ENCODE measurements at regions not wholly inside any gene's neighbourhood (a gene's known extent, or its start where the extent isn't known, plus 50 kb on each side); places are given as distances from the start of the nearest gene placed in this dataset.
"Not testable (repeated sequence)": the region's sequence is repeated elsewhere in the genome, so short reads cannot be mapped to it uniquely, and the experiment has no call there.

DNA sequence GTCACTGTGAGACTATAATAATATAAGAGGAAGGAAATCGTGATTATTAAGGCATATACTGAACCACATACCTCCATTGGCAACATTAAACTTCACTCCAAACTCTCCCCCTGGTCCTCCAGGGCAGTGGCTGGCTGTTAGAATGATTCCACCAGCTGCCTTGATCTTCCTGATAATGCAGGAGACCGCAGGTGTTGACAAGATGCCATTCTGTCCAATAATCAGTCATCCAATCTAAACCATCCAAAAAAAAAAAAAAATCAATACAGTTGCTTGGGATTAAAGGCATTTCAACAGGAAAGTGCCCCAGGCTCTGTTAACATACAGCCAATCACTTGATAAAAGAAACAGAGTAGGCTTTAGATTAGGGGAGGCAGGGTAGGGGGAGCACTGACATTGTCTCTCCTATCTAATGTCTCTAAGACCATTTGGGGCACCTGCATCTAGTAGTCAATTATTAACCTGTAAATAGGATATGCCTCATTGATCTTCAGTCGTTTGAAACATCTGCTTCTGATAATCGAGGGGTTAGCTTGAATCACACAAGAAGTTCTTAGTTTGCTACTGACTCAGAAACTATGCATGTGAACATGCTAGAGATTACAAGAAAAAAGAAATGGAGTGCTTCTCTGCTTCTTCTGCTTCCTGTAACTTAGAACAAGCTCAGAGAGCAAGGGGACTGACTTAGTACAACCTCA is 74.7 kb downstream of the FOXD4L6 start:
- Mint-ChIP-seq H3K36me3 (peaks cover 0 to 44% (median 20%) of the 10 kb centered on the region in 5 donors), H3K9me3 (peaks cover 0 to 21% (median 6%) of the 10 kb centered on the region in 11 donors)
- CTCF ChIA-PET; POLR2A ChIA-PET; H3K27ac Mint-ChIP-seq; H3K27me3 ChIP-seq (ENCODE audit: control insufficient read depth in 2 of 2, insufficient read depth in 2 of 2, low read length in 2 of 2); H3K4me3 ChIP-seq (ENCODE audit: low read length); H3K36me3 ChIP-seq (ENCODE audit: control insufficient read depth in 2 of 3, insufficient read depth in 3 of 3, low read length in 3 of 3); ATAC-seq; H3K4me3 Mint-ChIP-seq; H3K4me1 ChIP-seq (ENCODE audit: control insufficient read depth in 2 of 2, insufficient read depth in 2 of 2, low read length in 2 of 2); H3K27ac ChIP-seq (ENCODE audit: low read depth, low read length); DNase-seq; intact Hi-C loops (cut with micrococcal nuclease); H3K9me3 ChIP-seq (ENCODE audit: control insufficient read depth in 2 of 3, low read length in 3 of 3); H3K27me3 Mint-ChIP-seq; H3K4me1 Mint-ChIP-seq: not testable (repeated sequence)

DNA sequence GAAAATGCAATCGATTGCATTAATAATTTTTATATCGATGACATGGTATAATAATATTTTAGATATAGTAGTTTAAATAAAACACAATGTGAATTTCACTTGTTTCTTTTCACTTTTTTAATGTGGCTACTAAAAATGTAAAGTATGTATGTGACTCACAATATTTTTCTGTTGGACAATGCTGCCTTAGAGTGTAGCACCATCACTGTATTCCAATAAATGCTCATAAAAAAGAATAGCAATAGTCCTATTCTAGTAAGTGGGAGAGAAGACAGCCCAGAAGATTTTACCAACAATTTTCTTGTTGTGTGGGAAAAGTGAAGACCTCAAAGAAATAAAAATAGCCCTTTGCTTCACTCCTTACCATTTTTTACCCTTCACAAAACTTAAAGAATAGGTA is 79.8 kb downstream of the FOXD4L6 start:
- POLR2A ChIA-PET; H3K27ac Mint-ChIP-seq; H3K4me1 ChIP-seq (ENCODE audit: control insufficient read depth in 2 of 2, insufficient read depth in 2 of 2, low read length in 2 of 2); H3K4me3 Mint-ChIP-seq; H3K27me3 ChIP-seq (ENCODE audit: control insufficient read depth in 2 of 2, insufficient read depth in 2 of 2, low read length in 2 of 2); H3K4me3 ChIP-seq (ENCODE audit: low read length); DNase-seq; H3K4me1 Mint-ChIP-seq; H3K36me3 ChIP-seq (ENCODE audit: control insufficient read depth in 2 of 3, insufficient read depth in 3 of 3, low read length in 3 of 3); ATAC-seq; H3K27ac ChIP-seq (ENCODE audit: low read depth, low read length); intact Hi-C loops (cut with micrococcal nuclease); H3K9me3 ChIP-seq (ENCODE audit: control insufficient read depth in 2 of 3, low read length in 3 of 3); H3K27me3 Mint-ChIP-seq; CTCF ChIA-PET: not testable (repeated sequence)
- Mint-ChIP-seq H3K9me3 (peaks cover 0 to 21% (median 6%) of the 10 kb centered on the region in 11 donors), H3K36me3 (peaks cover 0 to 29% (median 17%) of the 10 kb centered on the region in 5 donors)

DNA sequence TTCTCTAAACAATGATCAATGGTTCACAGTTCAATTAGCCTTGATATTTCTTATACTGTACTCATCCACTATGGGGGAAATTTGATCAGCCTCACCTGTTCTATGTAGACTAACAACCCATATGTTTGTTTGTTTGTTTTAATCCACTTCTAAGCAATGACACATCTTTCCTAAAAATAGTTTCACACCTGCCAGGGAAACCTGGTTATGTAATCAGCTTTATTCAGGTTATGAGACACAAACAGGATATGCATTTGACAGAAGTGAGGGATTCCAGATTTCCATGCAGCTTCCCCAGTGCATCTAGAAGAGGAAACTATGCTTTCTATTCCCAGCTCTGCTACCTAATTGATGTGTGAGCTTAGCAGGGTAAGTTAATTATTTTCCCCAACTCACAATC is 80.7 kb downstream of the FOXD4L6 start:
- H3K4me1 ChIP-seq (ENCODE audit: control insufficient read depth in 2 of 2, insufficient read depth in 2 of 2, low read length in 2 of 2); H3K36me3 ChIP-seq (ENCODE audit: control insufficient read depth in 2 of 3, insufficient read depth in 3 of 3, low read length in 3 of 3); ATAC-seq; DNase-seq; H3K4me3 ChIP-seq (ENCODE audit: low read length); H3K4me1 Mint-ChIP-seq; H3K27ac Mint-ChIP-seq; POLR2A ChIA-PET; H3K27ac ChIP-seq (ENCODE audit: low read depth, low read length); CTCF ChIA-PET; H3K9me3 ChIP-seq (ENCODE audit: control insufficient read depth in 2 of 3, low read length in 3 of 3); intact Hi-C loops (cut with micrococcal nuclease); H3K27me3 Mint-ChIP-seq; H3K4me3 Mint-ChIP-seq; H3K27me3 ChIP-seq (ENCODE audit: control insufficient read depth in 2 of 2, insufficient read depth in 2 of 2, low read length in 2 of 2): not testable (repeated sequence)
- Mint-ChIP-seq H3K36me3 (peaks cover 0 to 29% (median 17%) of the 10 kb centered on the region in 5 donors), H3K9me3 (peaks cover 0 to 21% (median 6%) of the 10 kb centered on the region in 11 donors)

DNA sequence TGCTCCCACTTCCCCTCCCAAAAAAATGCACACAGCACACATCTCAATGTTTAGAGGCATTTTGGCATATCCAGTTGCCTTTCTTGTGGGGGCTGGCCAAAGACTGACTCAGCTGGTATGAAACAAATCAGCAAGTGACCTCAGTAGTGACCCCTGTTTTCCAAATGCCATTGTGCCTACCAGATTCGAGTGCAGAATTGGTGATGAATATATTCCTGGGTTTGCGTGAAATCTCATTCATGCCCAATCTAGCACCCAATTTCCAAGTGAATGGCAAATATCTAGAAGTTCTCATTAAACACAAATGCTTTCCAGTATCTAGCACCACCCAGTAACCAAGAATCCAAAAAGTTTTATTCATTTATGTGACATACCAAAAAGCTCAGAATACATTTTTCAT is 83.6 kb downstream of the FOXD4L6 start:
- H3K27ac Mint-ChIP-seq; intact Hi-C loops (cut with micrococcal nuclease); H3K27ac ChIP-seq (ENCODE audit: low read depth, low read length); H3K4me3 ChIP-seq (ENCODE audit: low read length); H3K36me3 ChIP-seq (ENCODE audit: control insufficient read depth in 2 of 3, insufficient read depth in 3 of 3, low read length in 3 of 3); H3K27me3 Mint-ChIP-seq; H3K4me1 Mint-ChIP-seq; CTCF ChIA-PET; POLR2A ChIA-PET; DNase-seq; H3K9me3 ChIP-seq (ENCODE audit: control insufficient read depth in 2 of 3, low read length in 3 of 3); H3K4me1 ChIP-seq (ENCODE audit: control insufficient read depth in 2 of 2, insufficient read depth in 2 of 2, low read length in 2 of 2); H3K4me3 Mint-ChIP-seq; H3K27me3 ChIP-seq (ENCODE audit: control insufficient read depth in 2 of 2, insufficient read depth in 2 of 2, low read length in 2 of 2); ATAC-seq: not testable (repeated sequence)
- Mint-ChIP-seq H3K9me3 (peaks cover 0 to 20% (median 3%) of the 10 kb centered on the region in 11 donors), H3K36me3 (peaks cover 0 to 27% (median 12%) of the 10 kb centered on the region in 5 donors)

DNA sequence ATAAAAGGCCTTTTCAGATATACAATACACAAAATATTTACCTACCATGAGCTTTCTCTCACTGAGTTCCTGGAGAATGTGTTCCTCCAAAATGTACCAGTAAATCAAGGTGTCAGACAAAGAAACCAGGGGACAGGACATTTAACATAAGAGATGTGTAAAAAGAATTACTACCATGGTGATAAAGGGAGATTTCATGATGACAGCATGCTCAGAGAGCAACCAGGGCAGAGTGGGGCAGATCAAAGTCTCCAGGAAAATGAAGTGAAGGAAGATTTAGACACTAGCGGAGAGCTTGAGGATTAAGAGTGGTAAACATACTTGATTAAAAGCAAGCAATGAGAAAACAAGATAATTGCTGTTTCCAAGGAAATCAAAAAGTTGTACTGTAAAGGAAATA is 85.0 kb downstream of the FOXD4L6 start:
- H3K36me3 Mint-ChIP-seq: peaks cover 0 to 19% (median 8%) of the 10 kb centered on the region in 5 donors
- peaks cover 0 to 14% (median 0%) of the 10 kb centered on the region in 11 donors for H3K9me3 Mint-ChIP-seq
- H3K9me3 ChIP-seq (ENCODE audit: control insufficient read depth in 2 of 3, low read length in 3 of 3); H3K36me3 ChIP-seq (ENCODE audit: control insufficient read depth in 2 of 3, insufficient read depth in 3 of 3, low read length in 3 of 3); intact Hi-C loops (cut with micrococcal nuclease); H3K27ac Mint-ChIP-seq; H3K4me3 ChIP-seq (ENCODE audit: low read length); H3K4me1 Mint-ChIP-seq; POLR2A ChIA-PET; DNase-seq; H3K27me3 ChIP-seq (ENCODE audit: control insufficient read depth in 2 of 2, insufficient read depth in 2 of 2, low read length in 2 of 2); H3K27ac ChIP-seq (ENCODE audit: low read depth, low read length); CTCF ChIA-PET; H3K4me1 ChIP-seq (ENCODE audit: control insufficient read depth in 2 of 2, insufficient read depth in 2 of 2, low read length in 2 of 2); H3K27me3 Mint-ChIP-seq; H3K4me3 Mint-ChIP-seq; ATAC-seq: not testable (repeated sequence)

DNA sequence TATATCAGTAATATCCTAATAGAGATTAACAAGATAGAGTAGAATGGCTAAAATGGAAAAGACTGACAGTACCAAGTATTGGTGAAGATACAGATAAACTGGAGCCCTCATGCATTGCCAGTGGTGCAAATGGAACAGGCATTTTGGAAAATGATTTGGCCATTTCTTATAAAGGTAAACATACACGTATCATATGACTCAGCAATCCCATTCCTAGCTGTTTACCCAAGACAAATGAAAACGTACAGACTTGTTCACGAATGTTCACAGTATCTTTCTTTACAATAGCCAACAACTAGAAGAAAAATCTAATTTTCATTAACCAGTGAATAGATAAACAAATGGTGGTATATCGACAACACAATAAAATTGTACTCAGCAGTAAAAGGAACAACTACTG is 86.4 kb downstream of the FOXD4L6 start:
- H3K4me3 ChIP-seq (ENCODE audit: low read length); H3K4me3 Mint-ChIP-seq; H3K4me1 Mint-ChIP-seq; H3K27me3 ChIP-seq (ENCODE audit: control insufficient read depth in 2 of 2, insufficient read depth in 2 of 2, low read length in 2 of 2); intact Hi-C loops (cut with micrococcal nuclease); H3K9me3 ChIP-seq (ENCODE audit: control insufficient read depth in 2 of 3, low read length in 3 of 3); CTCF ChIA-PET; H3K27ac Mint-ChIP-seq; H3K27me3 Mint-ChIP-seq; H3K4me1 ChIP-seq (ENCODE audit: control insufficient read depth in 2 of 2, insufficient read depth in 2 of 2, low read length in 2 of 2); DNase-seq; H3K36me3 ChIP-seq (ENCODE audit: control insufficient read depth in 2 of 3, insufficient read depth in 3 of 3, low read length in 3 of 3); ATAC-seq; H3K27ac ChIP-seq (ENCODE audit: low read depth, low read length); POLR2A ChIA-PET: not testable (repeated sequence)
- peaks cover 0 to 24% (median 15%) of the 10 kb centered on the region in 5 donors for H3K36me3 Mint-ChIP-seq
- H3K9me3 Mint-ChIP-seq: peaks cover 0 to 14% (median 0%) of the 10 kb centered on the region in 11 donors

DNA sequence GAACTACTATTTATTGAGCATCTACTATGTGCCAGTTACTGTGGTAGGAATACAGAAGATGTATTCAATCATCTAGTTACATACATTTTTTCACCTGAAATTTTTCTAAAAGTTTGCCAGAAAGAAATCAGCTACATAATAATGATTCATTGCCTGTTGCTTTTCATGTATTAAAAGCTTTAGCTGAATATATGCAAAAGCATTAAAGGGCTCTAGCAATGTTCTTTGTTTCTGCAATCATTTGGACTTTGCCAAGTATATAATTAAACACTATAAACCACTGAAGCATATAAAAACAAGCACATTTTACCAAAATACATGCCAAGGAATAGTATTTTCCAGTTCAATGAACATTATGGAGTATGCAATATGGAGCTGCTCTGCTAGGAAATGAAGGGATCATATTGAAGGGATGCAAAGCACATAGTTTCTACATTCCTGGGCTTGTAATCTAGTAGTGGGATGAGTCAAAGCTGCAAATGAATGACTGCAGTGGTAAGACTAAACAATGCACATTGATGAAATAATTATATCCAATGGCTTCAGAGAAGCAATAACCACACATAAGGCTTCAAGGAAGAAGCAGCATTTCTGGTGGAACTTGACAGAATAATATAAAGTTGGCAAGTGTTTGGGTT is 87.7 kb downstream of the FOXD4L6 start:
- H3K36me3 ChIP-seq (ENCODE audit: control insufficient read depth in 2 of 3, insufficient read depth in 3 of 3, low read length in 3 of 3); H3K27ac Mint-ChIP-seq; H3K4me3 Mint-ChIP-seq; intact Hi-C loops (cut with micrococcal nuclease); ATAC-seq; POLR2A ChIA-PET; H3K27me3 ChIP-seq (ENCODE audit: control insufficient read depth in 2 of 2, insufficient read depth in 2 of 2, low read length in 2 of 2); H3K4me3 ChIP-seq (ENCODE audit: low read length); H3K27me3 Mint-ChIP-seq; DNase-seq; CTCF ChIA-PET; H3K4me1 ChIP-seq (ENCODE audit: control insufficient read depth in 2 of 2, insufficient read depth in 2 of 2, low read length in 2 of 2); H3K4me1 Mint-ChIP-seq; H3K27ac ChIP-seq (ENCODE audit: low read depth, low read length); H3K9me3 ChIP-seq (ENCODE audit: control insufficient read depth in 2 of 3, low read length in 3 of 3): not testable (repeated sequence)
- Mint-ChIP-seq H3K9me3 (peaks cover 0 to 14% (median 0%) of the 10 kb centered on the region in 11 donors), H3K36me3 (peaks cover 0 to 28% (median 20%) of the 10 kb centered on the region in 5 donors)

Measured in naive thymus-derived CD4-positive, alpha-beta T cell (primary cell).